Nephron (organoid): ENCODE measurements at regions not wholly inside any gene's neighbourhood (a gene's known extent, or its start where the extent isn't known, plus 50 kb on each side); places are given as distances from the start of the nearest gene placed in this dataset.
"Not testable (repeated sequence)": the region's sequence is repeated elsewhere in the genome, so short reads cannot be mapped to it uniquely, and the experiment has no call there.

Experiments used
- H3K27ac Mint-ChIP-seq, 3 experiments: 2 replicates each; pipeline ENCODE4 v1.8.0; 2020; ENCODE audit warnings: mixed read lengths in 3 of 3, mild to moderate bottlenecking in 2 of 3, moderate library complexity in 1 of 3
- H3K27me3 Mint-ChIP-seq: 2 replicates; pipeline ENCODE4 v1.8.0; 2021; ENCODE audit warnings: low read depth, mild to moderate bottlenecking, moderate library complexity, mixed read lengths
- H3K36me3 Mint-ChIP-seq: 2 replicates; pipeline ENCODE4 v1.8.0; 2020; ENCODE audit warnings: low read depth, mixed read lengths
- H3K4me1 Mint-ChIP-seq: 2 replicates; pipeline ENCODE4 v1.8.0; 2020; ENCODE audit warnings: mixed read lengths
- H3K4me3 Mint-ChIP-seq, 3 experiments: 2 replicates each; pipeline ENCODE4 v1.8.0; 2020; ENCODE audit warnings: mild to moderate bottlenecking in 3 of 3, mixed read lengths in 3 of 3, moderate library complexity in 2 of 3
- H3K9me3 Mint-ChIP-seq: 2 replicates; pipeline ENCODE4 v1.8.0; 2020; ENCODE audit warnings: mixed read lengths
- TF ChIP-seq, protein P1 (sequence below), 3 experiments: fragments of 200-600 bp; sonication (generic); IDR thresholded peaks; one replicate each; pipeline ENCODE4 v1.5.0; 2021; ENCODE audit warnings: antibody characterized with exemption in 3 of 3; ENCODE audit not compliant: unreplicated experiment in 3 of 3

DNA sequence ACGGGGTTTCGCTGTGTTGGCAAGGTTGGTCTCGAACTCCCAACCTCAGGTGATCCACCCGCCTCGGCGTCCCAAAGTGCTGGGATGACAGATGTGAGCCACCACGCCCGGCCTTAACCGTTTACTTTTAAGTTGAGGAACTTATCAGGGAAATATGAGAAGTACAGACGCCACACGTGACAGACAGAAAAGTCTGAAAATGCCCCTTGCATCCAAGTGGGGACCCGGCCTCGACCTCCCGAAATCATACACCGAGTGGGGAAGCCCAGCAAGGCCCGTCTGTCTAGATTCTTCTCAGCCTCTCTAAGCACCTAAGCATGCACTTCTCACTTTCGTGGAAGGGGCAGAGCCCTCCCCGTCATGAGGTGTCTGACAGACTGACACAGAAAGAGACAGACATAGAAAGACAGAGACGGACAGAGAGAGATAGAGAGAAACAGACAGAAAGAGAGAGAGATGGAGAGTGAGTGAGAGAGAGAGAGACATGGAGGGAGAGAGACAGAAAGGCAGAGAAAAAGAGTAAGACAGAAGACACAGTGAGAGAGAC, 107.3 kb upstream of the ANKRD30BL start:
- Mint-ChIP-seq H3K36me3 (no peaks in the 10 kb centered on the region), H3K9me3 (peaks cover under 1% of the 10 kb centered on the region)

DNA sequence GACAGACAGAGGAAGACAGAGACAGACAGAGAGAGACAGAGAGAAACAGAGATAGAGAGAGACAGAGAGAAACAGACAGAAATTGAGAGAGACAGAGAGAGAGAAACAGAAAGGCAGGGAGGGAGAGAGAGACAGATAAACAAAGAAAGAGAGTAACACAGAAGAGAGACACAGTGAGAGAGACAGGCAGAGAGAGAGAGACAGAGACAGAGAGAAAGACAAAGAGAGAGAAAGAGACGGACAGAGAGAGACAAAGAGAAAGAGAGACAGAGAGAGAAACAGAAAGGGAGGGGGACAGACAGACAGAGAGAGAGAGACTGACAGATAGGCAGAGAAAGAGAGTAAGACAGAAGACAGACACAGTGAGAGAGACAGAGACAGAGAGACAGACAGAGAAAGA, 108.5 kb upstream of the ANKRD30BL start:
- Mint-ChIP-seq H3K9me3 (peaks cover 2% of the 10 kb centered on the region), H3K4me3 (no peak overlapping the region), H3K36me3 (no peaks in the 10 kb centered on the region), H3K27me3 (no peaks in the 10 kb centered on the region), H3K4me1 (peaks cover 4% of the 10 kb centered on the region), H3K27ac (no peak overlapping the region)
- TF ChIP-seq, protein P1, sequence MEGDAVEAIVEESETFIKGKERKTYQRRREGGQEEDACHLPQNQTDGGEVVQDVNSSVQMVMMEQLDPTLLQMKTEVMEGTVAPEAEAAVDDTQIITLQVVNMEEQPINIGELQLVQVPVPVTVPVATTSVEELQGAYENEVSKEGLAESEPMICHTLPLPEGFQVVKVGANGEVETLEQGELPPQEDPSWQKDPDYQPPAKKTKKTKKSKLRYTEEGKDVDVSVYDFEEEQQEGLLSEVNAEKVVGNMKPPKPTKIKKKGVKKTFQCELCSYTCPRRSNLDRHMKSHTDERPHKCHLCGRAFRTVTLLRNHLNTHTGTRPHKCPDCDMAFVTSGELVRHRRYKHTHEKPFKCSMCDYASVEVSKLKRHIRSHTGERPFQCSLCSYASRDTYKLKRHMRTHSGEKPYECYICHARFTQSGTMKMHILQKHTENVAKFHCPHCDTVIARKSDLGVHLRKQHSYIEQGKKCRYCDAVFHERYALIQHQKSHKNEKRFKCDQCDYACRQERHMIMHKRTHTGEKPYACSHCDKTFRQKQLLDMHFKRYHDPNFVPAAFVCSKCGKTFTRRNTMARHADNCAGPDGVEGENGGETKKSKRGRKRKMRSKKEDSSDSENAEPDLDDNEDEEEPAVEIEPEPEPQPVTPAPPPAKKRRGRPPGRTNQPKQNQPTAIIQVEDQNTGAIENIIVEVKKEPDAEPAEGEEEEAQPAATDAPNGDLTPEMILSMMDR (IDR thresholded peaks at IDR 0.05; ENCODE audit: unreplicated experiment in 3 of 3) = no peak

More for the DNA sequence above, 107.3 kb upstream of the ANKRD30BL start:
- Mint-ChIP-seq H3K27me3 (no peaks in the 10 kb centered on the region), H3K4me3 (peak overlapping the region in 1 of 3 experiments; percentile 36), H3K27ac (no peak overlapping the region), H3K4me1 (peaks cover 4% of the 10 kb centered on the region)
- TF ChIP-seq, protein P1 (IDR thresholded peaks at IDR 0.05; ENCODE audit: unreplicated experiment in 3 of 3) = no peak

DNA sequence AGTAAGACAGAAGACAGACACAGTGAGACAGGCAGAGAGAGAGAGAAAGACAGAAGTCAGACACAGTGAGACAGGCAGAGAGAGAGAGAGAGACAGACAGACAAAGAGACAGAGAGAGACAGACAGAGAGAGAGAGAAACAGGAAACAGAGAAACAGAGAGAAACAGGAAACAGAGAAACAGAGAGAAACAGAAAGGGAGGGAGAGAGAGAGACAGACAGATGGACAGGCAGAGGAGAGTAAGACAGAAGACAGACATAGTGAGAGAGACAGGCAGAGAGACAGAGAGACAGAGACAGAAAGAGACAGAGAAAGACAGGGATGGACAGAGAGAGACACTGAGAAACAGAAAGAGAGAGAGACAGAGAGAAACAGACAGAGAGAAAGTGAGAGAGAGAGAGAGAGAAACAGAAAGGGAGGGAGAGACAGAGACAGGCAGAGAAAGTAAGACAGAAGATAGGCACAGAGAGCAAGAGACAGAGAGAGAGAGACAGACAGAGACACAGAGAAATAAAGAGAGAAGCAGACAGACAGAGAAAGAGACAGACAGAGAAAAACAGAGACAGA, 109.3 kb upstream of the ANKRD30BL start:
- Mint-ChIP-seq H3K4me3 (no peak overlapping the region), H3K27me3 (no peaks in the 10 kb centered on the region), H3K36me3 (no peaks in the 10 kb centered on the region), H3K4me1 (peaks cover 4% of the 10 kb centered on the region), H3K27ac (no peak overlapping the region), H3K9me3 (peaks cover 2% of the 10 kb centered on the region)
- TF ChIP-seq, protein P1 (IDR thresholded peaks at IDR 0.05; ENCODE audit: unreplicated experiment in 3 of 3) = no peak

DNA sequence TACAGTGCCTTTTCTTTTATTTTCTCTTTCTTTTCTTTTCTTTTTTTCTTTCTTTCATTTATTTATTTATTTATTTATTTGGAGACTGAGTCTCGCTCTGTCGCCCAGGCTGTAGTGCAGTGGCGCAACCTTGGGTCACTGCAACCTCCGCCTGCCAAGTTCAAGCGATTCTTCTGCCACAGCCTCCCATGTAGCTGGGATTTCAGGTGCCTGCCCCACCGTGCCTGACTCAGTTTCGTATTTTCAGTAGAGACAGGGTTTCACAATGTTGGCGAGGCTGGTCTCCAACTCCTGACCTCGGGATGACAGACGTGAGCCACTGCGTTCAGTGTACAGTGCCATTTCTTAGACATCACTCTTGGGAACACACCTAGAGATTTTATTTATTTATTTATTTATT, 110.0 kb upstream of the ANKRD30BL start:
- not testable (repeated sequence) for H3K9me3 Mint-ChIP-seq, H3K4me1 Mint-ChIP-seq, H3K27ac Mint-ChIP-seq, H3K4me3 Mint-ChIP-seq, H3K36me3 Mint-ChIP-seq, H3K27me3 Mint-ChIP-seq

DNA sequence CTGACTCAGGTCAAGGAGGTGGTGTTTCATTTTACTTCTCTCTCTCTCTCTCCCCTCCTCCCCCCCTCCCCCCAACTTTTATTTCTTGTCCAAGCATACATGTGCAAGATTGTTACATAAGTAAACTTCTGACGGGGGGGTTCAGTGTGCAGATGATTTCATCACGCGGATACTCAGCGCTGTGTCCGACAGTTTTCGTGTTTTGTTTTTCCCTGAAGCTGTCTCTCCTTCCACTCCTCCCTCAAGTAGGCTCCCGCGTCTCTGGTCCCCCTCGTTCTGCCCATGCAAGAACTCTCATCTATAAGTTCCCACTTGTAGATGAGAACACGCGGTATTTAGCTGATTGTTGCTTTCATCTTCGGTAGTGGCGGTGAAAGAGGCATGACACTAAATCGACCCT, 111.0 kb upstream of the ANKRD30BL start:
- Mint-ChIP-seq H3K27me3 (no peaks in the 10 kb centered on the region), H3K36me3 (peaks cover under 1% of the 10 kb centered on the region), H3K4me3 (no peak overlapping the region), H3K9me3 (peaks cover 7% of the 10 kb centered on the region), H3K4me1 (peaks cover 4% of the 10 kb centered on the region), H3K27ac (no peak overlapping the region)
- TF ChIP-seq, protein P1 (IDR thresholded peaks at IDR 0.05; ENCODE audit: unreplicated experiment in 3 of 3) = no peak

DNA sequence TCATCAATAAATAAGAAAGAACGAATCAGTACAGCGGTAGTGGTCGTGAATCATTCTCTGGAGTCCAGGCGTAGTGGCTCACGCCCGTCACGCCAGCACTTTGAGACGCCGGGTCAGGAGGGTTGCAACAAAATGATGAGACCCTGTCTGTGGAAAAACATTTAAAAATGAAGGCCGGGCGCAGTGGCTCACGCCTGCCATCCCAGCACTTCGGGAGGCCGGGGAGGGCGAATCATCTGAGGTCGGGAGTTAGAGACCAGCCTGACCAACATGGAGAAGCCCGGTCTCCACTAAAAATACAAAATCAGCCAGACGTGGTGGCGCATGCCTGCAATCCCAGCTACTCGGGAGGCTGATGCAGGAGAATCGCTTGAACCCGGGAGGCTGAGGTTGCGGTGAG, 111.8 kb upstream of the ANKRD30BL start:
- not testable (repeated sequence) for H3K4me3 Mint-ChIP-seq, H3K27me3 Mint-ChIP-seq, H3K27ac Mint-ChIP-seq, H3K36me3 Mint-ChIP-seq, H3K4me1 Mint-ChIP-seq
- peaks cover 11% of the 10 kb centered on the region for H3K9me3 Mint-ChIP-seq

DNA sequence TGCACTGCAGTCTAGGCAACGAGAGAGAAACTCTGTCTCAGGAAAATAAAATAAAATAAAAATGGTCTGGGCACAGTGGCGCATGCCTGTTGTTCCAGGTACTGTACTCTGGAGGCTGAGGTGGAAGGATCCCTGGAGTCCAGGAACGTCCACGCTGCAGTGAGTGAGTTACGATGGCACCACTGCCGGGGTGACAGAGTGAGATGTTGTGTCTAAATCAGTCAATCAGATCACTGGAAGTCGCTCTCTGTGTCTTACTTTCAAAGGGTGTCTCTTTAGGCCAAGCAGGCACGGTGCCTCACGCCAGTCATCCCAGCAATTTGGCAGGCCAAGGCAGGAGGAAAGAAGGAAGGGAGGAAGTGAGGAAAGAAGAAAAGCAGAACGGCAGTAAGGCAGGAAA, 112.2 kb upstream of the ANKRD30BL start:
- H3K9me3 Mint-ChIP-seq = peaks cover 13% of the 10 kb centered on the region
- TF ChIP-seq, protein P1 (IDR thresholded peaks at IDR 0.05; ENCODE audit: unreplicated experiment in 3 of 3) = no peak
- no peak overlapping the region for H3K4me3 Mint-ChIP-seq
- no peaks in the 10 kb centered on the region for H3K27me3 Mint-ChIP-seq
- no peaks in the 10 kb centered on the region for H3K4me1 Mint-ChIP-seq
- no peak overlapping the region for H3K27ac Mint-ChIP-seq
- peaks cover 4% of the 10 kb centered on the region for H3K36me3 Mint-ChIP-seq
